ENCODE measurements at regions not wholly inside any gene's neighbourhood (a gene's known extent, or its start where the extent isn't known, plus 50 kb on each side); places are given as distances from the start of the nearest gene placed in this dataset.

- no peak for TF ChIP-seq CTCF (IDR thresholded peaks at IDR 0.05)
- no peak for TF ChIP-seq POLR2AphosphoS2 (conservative IDR thresholded peaks at IDR 0.05; ENCODE audit: low read length)
- no peak for TF ChIP-seq EP300 (IDR thresholded peaks at IDR 0.05)
Observed at GRCh38 chr16:59909262-59909661, 1175.1 kb upstream of the GOT2 start.
